ENCODE measurements at regions not wholly inside any gene's neighbourhood (a gene's known extent, or its start where the extent isn't known, plus 50 kb on each side); places are given as distances from the start of the nearest gene placed in this dataset.

- DNase-seq (ENCODE audit: low read depth in 3 of 3), result no peak
These were observed 167.8 kb downstream of the ALG10 start for GRCh38 chr12:34190054-34190453.

GRCh38 chr12:34198924-34199323 is 176.6 kb downstream of the ALG10 start:
- DNase-seq (ENCODE audit: low read depth in 3 of 3), result no peak

GRCh38 chr12:34203866-34204620 is 181.7 kb downstream of the ALG10 start:
- no peak for DNase-seq (ENCODE audit: low read depth in 3 of 3)

- DNase-seq (ENCODE audit: low read depth in 3 of 3), result no peak
These were observed 182.6 kb downstream of the ALG10 start for GRCh38 chr12:34204830-34205285.

- no peak for DNase-seq (ENCODE audit: low read depth in 3 of 3)
These were observed 183.1 kb downstream of the ALG10 start for GRCh38 chr12:34205401-34205800.

- DNase-seq (ENCODE audit: low read depth in 3 of 3), result no peak
These were observed 183.9 kb downstream of the ALG10 start for GRCh38 chr12:34206061-34206785.

- DNase-seq (ENCODE audit: low read depth in 3 of 3), result no peak
These were observed 185.6 kb downstream of the ALG10 start for GRCh38 chr12:34207858-34208257.

- DNase-seq (ENCODE audit: low read depth in 3 of 3), result no peak
These were observed 186.3 kb downstream of the ALG10 start for GRCh38 chr12:34208331-34209258.

GRCh38 chr12:34209259-34209835 is 187.1 kb downstream of the ALG10 start:
- no peak for DNase-seq (ENCODE audit: low read depth in 3 of 3)

GRCh38 chr12:34210183-34210582 is 187.9 kb downstream of the ALG10 start:
- DNase-seq (ENCODE audit: low read depth in 3 of 3), result no peak

GRCh38 chr12:34210689-34211530 is 188.6 kb downstream of the ALG10 start:
- no peak for DNase-seq (ENCODE audit: low read depth in 3 of 3)

- no peak for DNase-seq (ENCODE audit: low read depth in 3 of 3)
These were observed 190.4 kb downstream of the ALG10 start for GRCh38 chr12:34212651-34213050.

GRCh38 chr12:34214011-34214410 is 191.7 kb downstream of the ALG10 start:
- no peak for DNase-seq (ENCODE audit: low read depth in 3 of 3)

GRCh38 chr12:34215213-34215892 is 193.1 kb downstream of the ALG10 start:
- no peak for DNase-seq (ENCODE audit: low read depth in 3 of 3)

GRCh38 chr12:34215893-34216285 is 193.6 kb downstream of the ALG10 start:
- no peak for DNase-seq (ENCODE audit: low read depth in 3 of 3)

- no peak for DNase-seq (ENCODE audit: low read depth in 3 of 3)
These were observed 195.4 kb downstream of the ALG10 start for GRCh38 chr12:34217660-34218059.

GRCh38 chr12:34218193-34219045 is 196.1 kb downstream of the ALG10 start:
- peak; percentile 23 to 61 (median 31) for DNase-seq (ENCODE audit: low read depth in 3 of 3)

GRCh38 chr12:34219046-34219770 is 196.9 kb downstream of the ALG10 start:
- DNase-seq (ENCODE audit: low read depth in 3 of 3), result peak in 1 of 3 experiments; percentile 6

Data from stimulated activated CD4-positive, alpha-beta T cell treated with anti-CD3 and anti-CD28 coated beads, TNF-alpha, amount 100 ng/mL, for 24 hours (primary cell).